GM13977 (cell line): ENCODE measurements at regions not wholly inside any gene's neighbourhood (a gene's known extent, or its start where the extent isn't known, plus 50 kb on each side); places are given as distances from the start of the nearest gene placed in this dataset.
"Not testable (repeated sequence)": the region's sequence is repeated elsewhere in the genome, so short reads cannot be mapped to it uniquely, and the experiment has no call there.

Experiments
- DNase-seq: peaks from one replicate; pipeline ENCODE4 v3.0.0; 2012; ENCODE audit warnings: low spot score
- CTCF ChIP-seq: IDR thresholded peaks from 2 replicates; pipeline ENCODE4 v1.5.1; 2012; ENCODE audit warnings: mild to moderate bottlenecking, control low read depth; ENCODE audit not compliant: insufficient read depth; ENCODE audit errors: extremely low read depth, missing control alignments
- in situ Hi-C: fragments of 300-500 bp; cut with MboI; formaldehyde crosslinking; loops from one replicate; pipeline ENCODE4 v1.12.0; 2022; ENCODE audit warnings: low sequenced_read_pairs, low pct_unique_long_range_greater_than_20kb, mixed read lengths, inconsistent platforms; ENCODE audit not compliant: unreplicated experiment

GRCh38 chr20:26208296-26209091 lies 511.8 kb upstream of the ZNF337 start:
- no peak for TF ChIP-seq CTCF
- in situ Hi-C loops, result no loop called here
- peak; percentile 16 for DNase-seq

GRCh38 chr20:26207967-26208295 lies 511.3 kb upstream of the ZNF337 start:
- in situ Hi-C loops, DNase-seq: not testable (repeated sequence)

GRCh38 chr20:26207237-26207966 lies 510.7 kb upstream of the ZNF337 start:
- in situ Hi-C loops, result no loop called here
- no peak for TF ChIP-seq CTCF
- no peak for DNase-seq

- TF ChIP-seq CTCF, result no peak
- DNase-seq, result no peak
- in situ Hi-C loops, result no loop called here
These were observed 508.7 kb upstream of the ZNF337 start for GRCh38 chr20:26205350-26205749.

GRCh38 chr20:26201026-26201425 lies 504.4 kb upstream of the ZNF337 start:
- DNase-seq, in situ Hi-C loops: not testable (repeated sequence)

- in situ Hi-C loops, DNase-seq: not testable (repeated sequence)
These were observed 490.7 kb upstream of the ZNF337 start for GRCh38 chr20:26187329-26187728.

GRCh38 chr20:26183720-26184119 lies 487.1 kb upstream of the ZNF337 start:
- DNase-seq, in situ Hi-C loops: not testable (repeated sequence)

GRCh38 chr20:26181364-26181763 lies 484.7 kb upstream of the ZNF337 start:
- DNase-seq, in situ Hi-C loops: not testable (repeated sequence)

GRCh38 chr20:26171875-26172274 lies 475.2 kb upstream of the ZNF337 start:
- in situ Hi-C loops, DNase-seq: not testable (repeated sequence)

- DNase-seq, result no peak
- TF ChIP-seq CTCF, result no peak
- in situ Hi-C loops, result no loop called here
These were observed 472.9 kb upstream of the ZNF337 start for GRCh38 chr20:26169506-26169905.
